ENCODE measurements at regions not wholly inside any gene's neighbourhood (a gene's known extent, or its start where the extent isn't known, plus 50 kb on each side); places are given as distances from the start of the nearest gene placed in this dataset.

GRCh38 chr2:143903172-143903856, 616.6 kb downstream of the ZEB2 start:
- no peak for TF ChIP-seq CTCF (IDR thresholded peaks at IDR 0.05; ENCODE audit: insufficient read depth, low read length, poor library complexity, severe bottlenecking)
- no peaks in the 10 kb centered on the region for H3K36me3 ChIP-seq (ENCODE audit: control insufficient read depth, insufficient read depth, low read length)
- H3K27me3 ChIP-seq (ENCODE audit: control insufficient read depth, insufficient read depth, low read length) = no peaks in the 10 kb centered on the region
- no peak overlapping the region for H3K4me3 ChIP-seq (ENCODE audit: low read depth, low read length)
- no peak for DNase-seq (ENCODE audit: low read depth)

GRCh38 chr2:143901185-143901842, 618.6 kb downstream of the ZEB2 start:
- TF ChIP-seq CTCF (IDR thresholded peaks at IDR 0.05; ENCODE audit: insufficient read depth, low read length, poor library complexity, severe bottlenecking) = no peak
- Histone ChIP-seq H3K27me3 (ENCODE audit: control insufficient read depth, insufficient read depth, low read length) (no peaks in the 10 kb centered on the region), H3K4me3 (ENCODE audit: low read depth, low read length) (no peak overlapping the region), H3K36me3 (ENCODE audit: control insufficient read depth, insufficient read depth, low read length) (no peaks in the 10 kb centered on the region)
- DNase-seq (ENCODE audit: low read depth) = peak; percentile 80

- no peaks in the 10 kb centered on the region for H3K36me3 ChIP-seq (ENCODE audit: control insufficient read depth, insufficient read depth, low read length)
- H3K27me3 ChIP-seq (ENCODE audit: control insufficient read depth, insufficient read depth, low read length) = no peaks in the 10 kb centered on the region
- H3K4me3 ChIP-seq (ENCODE audit: low read depth, low read length) = no peak overlapping the region
- DNase-seq (ENCODE audit: low read depth) = no peak
- TF ChIP-seq CTCF (IDR thresholded peaks at IDR 0.05; ENCODE audit: insufficient read depth, low read length, poor library complexity, severe bottlenecking) = no peak
Observed at GRCh38 chr2:143899987-143900386, 619.9 kb downstream of the ZEB2 start.

GRCh38 chr2:143893371-143893770, 626.5 kb downstream of the ZEB2 start:
- H3K36me3 ChIP-seq (ENCODE audit: control insufficient read depth, insufficient read depth, low read length) = no peaks in the 10 kb centered on the region
- no peak overlapping the region for H3K4me3 ChIP-seq (ENCODE audit: low read depth, low read length)
- no peak for DNase-seq (ENCODE audit: low read depth)
- no peaks in the 10 kb centered on the region for H3K27me3 ChIP-seq (ENCODE audit: control insufficient read depth, insufficient read depth, low read length)
- no peak for TF ChIP-seq CTCF (IDR thresholded peaks at IDR 0.05; ENCODE audit: insufficient read depth, low read length, poor library complexity, severe bottlenecking)

GRCh38 chr2:143891879-143892308, 628.0 kb downstream of the ZEB2 start:
- Histone ChIP-seq H3K36me3 (ENCODE audit: control insufficient read depth, insufficient read depth, low read length) (no peaks in the 10 kb centered on the region), H3K4me3 (ENCODE audit: low read depth, low read length) (no peak overlapping the region), H3K27me3 (ENCODE audit: control insufficient read depth, insufficient read depth, low read length) (no peaks in the 10 kb centered on the region)
- DNase-seq (ENCODE audit: low read depth) = no peak
- no peak for TF ChIP-seq CTCF (IDR thresholded peaks at IDR 0.05; ENCODE audit: insufficient read depth, low read length, poor library complexity, severe bottlenecking)
